UCSD-AML1 (cell line): ENCODE measurements at regions not wholly inside any gene's neighbourhood (a gene's known extent, or its start where the extent isn't known, plus 50 kb on each side); places are given as distances from the start of the nearest gene placed in this dataset.

Source experiments
- DNase-seq: peaks from one replicate; lab custom pipeline; 2025; ENCODE audit not compliant: unreplicated experiment; lab: John Stamatoyannopoulos, UW

- DNase-seq = no peak
Observed at GRCh38 chr11:35076201-35077100, 62.5 kb upstream of the CD44 start.

- no peak for DNase-seq
Observed at GRCh38 chr11:35077709-35078469, 61.1 kb upstream of the CD44 start.

- no peak for DNase-seq
Observed at GRCh38 chr11:35078470-35078735, 60.6 kb upstream of the CD44 start.

GRCh38 chr11:35079611-35080010 is 59.4 kb upstream of the CD44 start:
- no peak for DNase-seq

- peak; percentile 76 for DNase-seq
Observed at GRCh38 chr11:35082321-35083180, 56.4 kb upstream of the CD44 start.

GRCh38 chr11:35083181-35083430 is 55.9 kb upstream of the CD44 start:
- no peak for DNase-seq

- DNase-seq = peak; percentile 39
Observed at GRCh38 chr11:35083431-35084238, 55.3 kb upstream of the CD44 start.

- no peak for DNase-seq
Observed at GRCh38 chr11:35084817-35085440, 54.0 kb upstream of the CD44 start.

- DNase-seq = no peak
Observed at GRCh38 chr11:35085531-35086165, 53.3 kb upstream of the CD44 start.

GRCh38 chr11:35087648-35088047 is 51.3 kb upstream of the CD44 start:
- DNase-seq = peak; percentile 53

- DNase-seq = no peak
Observed at GRCh38 chr11:35088226-35088625, 50.7 kb upstream of the CD44 start.

- DNase-seq = no peak
Observed at GRCh38 chr11:35088676-35089075, 50.3 kb upstream of the CD44 start.
